B cell (primary cell): ENCODE measurements at regions not wholly inside any gene's neighbourhood (a gene's known extent, or its start where the extent isn't known, plus 50 kb on each side); places are given as distances from the start of the nearest gene placed in this dataset.

Experiments
- CTCF ChIP-seq: fragments of 200-600 bp; IDR thresholded peaks from one replicate; pipeline ENCODE4 v1.8.0; 2022; ENCODE audit warnings: antibody characterized with exemption, mild to moderate bottlenecking
- EZH2 ChIP-seq: IDR thresholded peaks from 2 replicates; pipeline ENCODE4 v1.6.1; 2012; ENCODE audit warnings: borderline replicate concordance, low read depth, mild to moderate bottlenecking, moderate library complexity, low read length; ENCODE audit not compliant: insufficient read depth, poor library complexity, severe bottlenecking

GRCh38 chr14:98207415-98207814 lies 1064.6 kb downstream of the BCL11B start:
- no peak for TF ChIP-seq CTCF
- TF ChIP-seq EZH2: no peak
